GM12891 (cell line): ENCODE measurements at regions not wholly inside any gene's neighbourhood (a gene's known extent, or its start where the extent isn't known, plus 50 kb on each side); places are given as distances from the start of the nearest gene placed in this dataset.
"Not testable (repeated sequence)": the region's sequence is repeated elsewhere in the genome, so short reads cannot be mapped to it uniquely, and the experiment has no call there.

ENCODE experiments used
- DNase-seq: peaks from one replicate; pipeline ENCODE4 v3.0.0; 2011; ENCODE audit warnings: low spot score; ENCODE audit not compliant: insufficient read length
- FAIRE-seq: peaks from 2 replicates; lab custom pipeline; 2011; peaks lifted over from hg19 to GRCh38; lab: Jason Lieb, UNC
- PAX5 ChIP-seq: IDR thresholded peaks from 2 replicates; pipeline ENCODE4 v1.6.1; 2011; ENCODE audit warnings: low read length, moderate library complexity, mild to moderate bottlenecking; ENCODE audit not compliant: insufficient read depth, severe bottlenecking
- POLR2A ChIP-seq: IDR thresholded peaks from 2 replicates; pipeline ENCODE4 v1.6.1; 2011; ENCODE audit warnings: low read depth, low read length, control low read depth
- POLR2AphosphoS5 ChIP-seq: IDR thresholded peaks from 2 replicates; pipeline ENCODE4 v1.6.1; 2011; ENCODE audit warnings: low read depth, low read length, control low read depth
- POU2F2 ChIP-seq: IDR thresholded peaks from 2 replicates; pipeline ENCODE4 v1.6.1; 2011; ENCODE audit warnings: low read depth, mild to moderate bottlenecking, control low read depth, low read length, moderate library complexity
- SPI1 ChIP-seq: IDR thresholded peaks from 2 replicates; pipeline ENCODE4 v1.6.1; 2011; ENCODE audit warnings: low read depth, low read length, control low read depth
- TAF1 ChIP-seq: IDR thresholded peaks from 2 replicates; pipeline ENCODE4 v1.6.1; 2011; ENCODE audit warnings: low read depth, low read length, control low read depth

GRCh38 chr5:155678371-155678770, 648.6 kb upstream of the SGCD start:
- no peak for TF ChIP-seq TAF1
- TF ChIP-seq POLR2AphosphoS5, result no peak
- no peak for TF ChIP-seq POLR2A
- no peak for TF ChIP-seq POU2F2
- TF ChIP-seq PAX5, result no peak
- no peak for TF ChIP-seq SPI1
- FAIRE-seq (no peak), DNase-seq (no peak)

GRCh38 chr5:155679530-155679929, 647.4 kb upstream of the SGCD start:
- no peak for TF ChIP-seq SPI1
- TF ChIP-seq TAF1, result no peak
- TF ChIP-seq POLR2A, result no peak
- TF ChIP-seq POU2F2, result no peak
- no peak for TF ChIP-seq PAX5
- TF ChIP-seq POLR2AphosphoS5, result no peak
- FAIRE-seq, result no peak
- no peak for DNase-seq

- DNase-seq (no peak), FAIRE-seq (no peak)
- TF ChIP-seq SPI1 (no peak), POLR2AphosphoS5 (no peak), POLR2A (no peak), PAX5 (no peak), POU2F2 (no peak), TAF1 (no peak)
Measured at GRCh38 chr5:155684417-155684816, 642.5 kb upstream of the SGCD start.

GRCh38 chr5:155686131-155686530, 640.8 kb upstream of the SGCD start:
- DNase-seq (no peak), FAIRE-seq (no peak)
- no peak for TF ChIP-seq POU2F2
- no peak for TF ChIP-seq SPI1
- no peak for TF ChIP-seq POLR2AphosphoS5
- no peak for TF ChIP-seq POLR2A
- TF ChIP-seq PAX5, result no peak
- TF ChIP-seq TAF1, result no peak

DNA sequence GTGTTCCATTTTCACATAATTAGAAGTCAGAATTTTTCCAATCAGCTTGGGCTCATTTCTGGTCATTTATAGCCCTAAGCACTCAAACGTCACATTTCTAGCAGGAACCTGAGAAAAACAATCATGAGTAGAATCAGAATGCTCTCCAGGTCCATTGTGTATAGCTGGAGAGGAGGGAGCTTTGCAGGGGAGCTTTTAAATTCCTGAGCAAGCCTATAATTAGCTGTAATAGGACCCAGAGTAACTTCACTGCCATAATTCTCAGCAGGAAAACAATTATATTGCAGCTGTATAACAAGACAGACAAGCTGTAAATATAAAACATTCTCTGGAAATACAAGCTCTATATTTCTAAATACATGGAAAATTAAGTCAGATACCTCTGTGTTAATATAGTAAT, 637.6 kb upstream of the SGCD start:
- DNase-seq (no peak), FAIRE-seq (no peak)
- TF ChIP-seq POU2F2 (no peak), POLR2A (no peak), SPI1 (no peak), POLR2AphosphoS5 (no peak), TAF1 (no peak), PAX5 (no peak)

DNA sequence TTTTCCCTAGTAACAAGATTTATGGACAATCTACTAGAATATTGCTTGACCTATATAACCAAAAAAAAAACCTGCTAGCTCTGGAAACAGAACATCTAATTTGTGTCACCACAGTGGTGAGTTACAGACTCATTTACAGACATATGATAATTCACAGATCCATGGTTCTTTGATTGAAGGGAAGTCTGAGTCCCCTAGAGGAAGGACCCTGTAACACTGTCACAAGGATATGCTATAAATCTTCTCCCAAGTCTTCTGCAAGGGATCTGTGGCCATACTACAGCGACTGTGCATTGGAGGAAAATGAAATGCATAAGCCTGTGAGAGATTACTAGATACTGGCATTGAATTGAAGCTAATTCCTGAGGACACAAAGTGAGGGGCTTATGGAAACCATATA, 630.6 kb upstream of the SGCD start:
- DNase-seq (no peak), FAIRE-seq (no peak)
- TF ChIP-seq POLR2AphosphoS5 (no peak), POLR2A (no peak), POU2F2 (no peak), SPI1 (no peak), PAX5 (no peak), TAF1 (no peak)

GRCh38 chr5:155697236-155697635, 629.7 kb upstream of the SGCD start:
- no peak for DNase-seq
- FAIRE-seq, result no peak
- no peak for TF ChIP-seq TAF1
- no peak for TF ChIP-seq PAX5
- no peak for TF ChIP-seq POLR2AphosphoS5
- no peak for TF ChIP-seq POU2F2
- no peak for TF ChIP-seq SPI1
- no peak for TF ChIP-seq POLR2A

DNA sequence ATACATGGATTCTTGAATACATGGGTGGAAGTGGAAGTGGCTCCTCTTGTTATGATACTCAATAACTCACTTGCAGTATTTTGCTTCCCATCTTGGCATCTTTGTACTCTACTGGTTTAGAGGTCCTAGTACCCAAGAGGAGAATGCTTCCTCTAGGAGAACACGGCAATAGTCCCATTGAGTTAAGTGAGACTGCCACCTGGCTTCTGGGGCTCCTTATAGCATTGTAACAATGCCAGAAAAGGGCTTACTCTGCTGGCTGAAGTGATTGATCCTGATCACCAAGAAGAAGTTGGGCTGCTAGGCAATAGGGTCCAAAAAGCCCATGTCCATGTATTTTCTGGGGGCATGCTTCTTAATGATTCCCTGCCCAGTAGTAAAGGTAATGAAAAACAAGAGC, 627.6 kb upstream of the SGCD start:
- no peak for TF ChIP-seq POLR2A
- no peak for TF ChIP-seq POU2F2
- TF ChIP-seq POLR2AphosphoS5, result no peak
- no peak for TF ChIP-seq SPI1
- no peak for TF ChIP-seq TAF1
- TF ChIP-seq PAX5, result no peak
- DNase-seq (no peak), FAIRE-seq (no peak)

- FAIRE-seq (no peak), DNase-seq (no peak)
- no peak for TF ChIP-seq POLR2AphosphoS5
- TF ChIP-seq POU2F2, result no peak
- no peak for TF ChIP-seq PAX5
- TF ChIP-seq TAF1, result no peak
- no peak for TF ChIP-seq POLR2A
- no peak for TF ChIP-seq SPI1
Measured at GRCh38 chr5:155700333-155700732, 626.6 kb upstream of the SGCD start.

DNA sequence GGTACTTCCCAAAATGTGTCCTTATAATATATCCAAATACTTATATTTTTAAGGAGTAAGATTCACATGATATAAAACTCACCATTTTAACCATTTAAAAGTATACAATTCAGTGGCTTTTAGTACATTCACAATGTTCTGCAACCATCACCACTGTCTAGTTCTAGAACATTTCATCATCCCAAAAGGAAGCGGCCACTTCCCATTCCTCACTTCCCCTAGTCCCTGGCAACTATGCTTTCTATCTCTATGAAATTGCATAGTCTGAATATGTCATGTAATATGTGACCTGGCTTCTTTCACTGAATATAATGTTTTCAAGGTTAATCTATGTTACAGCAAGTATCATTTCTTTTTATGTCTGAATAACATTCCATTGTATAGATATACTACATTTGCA, 615.1 kb upstream of the SGCD start:
- no peak for TF ChIP-seq POU2F2
- TF ChIP-seq PAX5, result no peak
- no peak for TF ChIP-seq SPI1
- TF ChIP-seq TAF1, result no peak
- TF ChIP-seq POLR2A, result no peak
- no peak for TF ChIP-seq POLR2AphosphoS5
- DNase-seq (no peak), FAIRE-seq (no peak)

- FAIRE-seq, DNase-seq: not testable (repeated sequence)
Measured at GRCh38 chr5:155714435-155714834, 612.5 kb upstream of the SGCD start.
